ENCODE measurements at regions not wholly inside any gene's neighbourhood (a gene's known extent, or its start where the extent isn't known, plus 50 kb on each side); places are given as distances from the start of the nearest gene placed in this dataset.
"Not testable (repeated sequence)": the region's sequence is repeated elsewhere in the genome, so short reads cannot be mapped to it uniquely, and the experiment has no call there.

- H3K36me3 ChIP-seq (ENCODE audit: control insufficient read depth, insufficient read depth, low read length); H3K27me3 ChIP-seq (ENCODE audit: control insufficient read depth, insufficient read depth, low read length); H3K4me3 ChIP-seq (ENCODE audit: low read depth, low read length): not testable (repeated sequence)
- FAIRE-seq (peak; percentile 52), DNase-seq (ENCODE audit: low read depth) (peak; percentile 93)
Observed at GRCh38 chr5:176042020-176042658, 74.0 kb upstream of the THOC3 start.

- not testable (repeated sequence) for H3K4me3 ChIP-seq (ENCODE audit: low read depth, low read length); H3K27me3 ChIP-seq (ENCODE audit: control insufficient read depth, insufficient read depth, low read length); H3K36me3 ChIP-seq (ENCODE audit: control insufficient read depth, insufficient read depth, low read length); DNase-seq (ENCODE audit: low read depth)
- FAIRE-seq: peak; percentile 13
Observed at GRCh38 chr5:176043252-176043829, 75.2 kb upstream of the THOC3 start.

- DNase-seq (ENCODE audit: low read depth); H3K36me3 ChIP-seq (ENCODE audit: control insufficient read depth, insufficient read depth, low read length); H3K27me3 ChIP-seq (ENCODE audit: control insufficient read depth, insufficient read depth, low read length); H3K4me3 ChIP-seq (ENCODE audit: low read depth, low read length): not testable (repeated sequence)
- peak; percentile 95 for FAIRE-seq
Observed at GRCh38 chr5:176043986-176044385, 75.9 kb upstream of the THOC3 start.

DNA sequence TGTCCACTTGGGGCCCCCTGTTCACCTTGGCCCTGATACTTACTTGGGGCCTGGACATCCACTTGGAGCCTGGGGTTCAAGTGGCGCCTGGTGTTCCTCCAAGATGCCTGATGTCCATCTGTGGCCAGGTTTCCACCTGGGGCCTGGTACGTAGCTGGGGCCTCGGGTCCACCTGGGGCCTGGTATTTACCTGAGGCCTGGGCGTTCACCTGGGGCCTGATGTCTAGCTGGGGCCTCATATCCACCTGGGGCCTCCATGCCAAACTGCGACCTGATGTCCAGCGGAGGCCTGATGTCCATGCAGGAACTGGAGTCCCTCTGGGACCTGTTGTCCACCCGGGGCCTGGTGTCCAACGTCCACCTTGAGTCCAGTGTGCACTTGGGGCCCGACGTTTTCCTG is 76.3 kb upstream of the THOC3 start:
- not testable (repeated sequence) for DNase-seq (ENCODE audit: low read depth); FAIRE-seq; H3K4me3 ChIP-seq (ENCODE audit: low read depth, low read length); H3K27me3 ChIP-seq (ENCODE audit: control insufficient read depth, insufficient read depth, low read length); H3K36me3 ChIP-seq (ENCODE audit: control insufficient read depth, insufficient read depth, low read length)

DNA sequence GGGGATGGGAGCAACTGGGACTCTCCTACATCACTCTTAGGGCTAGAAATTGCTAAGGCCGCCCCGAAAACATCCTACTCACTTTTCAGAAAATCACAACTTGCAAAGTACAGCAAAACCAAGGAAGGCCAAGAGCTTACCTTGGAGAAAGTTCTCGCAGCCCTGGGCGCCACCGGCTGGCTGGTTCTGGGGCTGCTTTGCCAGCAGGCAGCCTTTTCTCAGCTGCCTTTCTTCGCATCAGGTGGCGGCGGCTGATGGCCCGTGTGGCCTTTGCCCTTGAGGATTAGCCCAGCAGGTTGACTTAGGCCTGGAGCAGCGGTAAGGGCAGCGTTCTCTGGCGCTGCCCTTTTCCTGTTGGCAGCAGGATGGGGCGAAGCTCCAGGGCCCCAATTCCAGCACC is 77.3 kb upstream of the THOC3 start:
- H3K27me3 ChIP-seq (ENCODE audit: control insufficient read depth, insufficient read depth, low read length); FAIRE-seq; H3K36me3 ChIP-seq (ENCODE audit: control insufficient read depth, insufficient read depth, low read length); DNase-seq (ENCODE audit: low read depth); H3K4me3 ChIP-seq (ENCODE audit: low read depth, low read length): not testable (repeated sequence)

- H3K36me3 ChIP-seq (ENCODE audit: control insufficient read depth, insufficient read depth, low read length); FAIRE-seq; DNase-seq (ENCODE audit: low read depth); H3K27me3 ChIP-seq (ENCODE audit: control insufficient read depth, insufficient read depth, low read length); H3K4me3 ChIP-seq (ENCODE audit: low read depth, low read length): not testable (repeated sequence)
Observed at GRCh38 chr5:176048671-176049070, 80.6 kb upstream of the THOC3 start.

DNA sequence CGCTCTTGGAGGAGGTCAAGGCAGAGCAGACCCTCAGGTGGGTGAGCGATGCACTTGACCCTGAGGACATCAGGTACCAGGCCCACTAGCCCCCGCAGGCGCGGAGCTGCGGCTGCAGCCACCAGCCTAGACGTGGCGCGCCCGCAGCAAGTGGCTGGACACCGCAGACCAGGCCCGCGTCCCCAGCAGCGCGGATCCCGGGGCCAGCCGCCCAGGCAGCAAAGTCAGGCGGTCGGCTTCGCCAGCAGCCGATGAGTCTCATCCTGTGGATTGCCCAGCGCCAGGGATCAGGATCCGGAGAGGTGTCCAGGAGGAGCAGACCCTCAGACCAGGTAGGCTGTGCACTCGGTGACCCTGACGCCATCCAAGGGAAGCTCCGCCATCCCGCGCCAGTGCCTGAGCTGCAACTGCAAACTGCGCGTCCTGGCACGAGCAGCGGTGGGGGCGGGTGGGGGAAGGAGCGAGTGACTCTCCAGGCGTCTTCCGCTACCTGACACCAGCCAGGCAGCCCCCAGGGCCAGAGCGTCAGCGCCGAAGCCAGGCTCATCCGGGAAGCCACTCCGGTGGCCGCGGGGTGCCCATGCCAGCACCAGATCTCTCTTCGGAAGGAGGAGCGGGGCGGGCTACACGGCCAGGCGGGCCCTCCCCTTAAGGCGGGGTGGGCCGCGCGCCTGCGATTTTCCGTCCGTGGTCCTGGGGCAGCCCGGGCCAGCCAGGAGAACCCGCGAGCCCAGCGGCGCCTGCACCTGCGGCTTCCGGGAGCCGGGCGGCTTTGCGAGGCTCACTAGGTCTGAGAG is 92.6 kb upstream of the THOC3 start:
- not testable (repeated sequence) for FAIRE-seq

DNA sequence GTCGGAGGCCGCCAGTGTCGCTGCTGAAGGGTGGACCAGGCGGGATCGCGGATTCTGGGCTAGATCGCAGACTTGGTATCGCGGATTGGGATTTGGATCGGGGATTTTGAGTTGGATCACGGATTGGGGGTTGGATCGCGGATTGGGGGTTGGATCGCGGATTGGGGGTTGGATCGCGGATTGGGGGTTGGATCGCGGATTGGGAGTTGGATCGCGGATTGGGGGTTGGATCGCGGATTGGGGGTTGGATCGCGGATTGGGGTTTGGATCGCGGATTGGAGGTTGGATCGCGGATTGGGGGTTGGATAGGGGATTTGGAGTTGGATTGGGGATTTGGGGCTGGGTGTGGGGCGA is 93.1 kb upstream of the THOC3 start:
- FAIRE-seq; H3K27me3 ChIP-seq (ENCODE audit: control insufficient read depth, insufficient read depth, low read length); DNase-seq (ENCODE audit: low read depth); H3K4me3 ChIP-seq (ENCODE audit: low read depth, low read length); H3K36me3 ChIP-seq (ENCODE audit: control insufficient read depth, insufficient read depth, low read length): not testable (repeated sequence)

More for the DNA sequence above, 92.6 kb upstream of the THOC3 start:
- H3K27me3 ChIP-seq (ENCODE audit: control insufficient read depth, insufficient read depth, low read length); H3K4me3 ChIP-seq (ENCODE audit: low read depth, low read length); H3K36me3 ChIP-seq (ENCODE audit: control insufficient read depth, insufficient read depth, low read length); DNase-seq (ENCODE audit: low read depth): not testable (repeated sequence)

- DNase-seq (ENCODE audit: low read depth); H3K36me3 ChIP-seq (ENCODE audit: control insufficient read depth, insufficient read depth, low read length); FAIRE-seq; H3K27me3 ChIP-seq (ENCODE audit: control insufficient read depth, insufficient read depth, low read length); H3K4me3 ChIP-seq (ENCODE audit: low read depth, low read length): not testable (repeated sequence)
Observed at GRCh38 chr5:176061660-176062059, 93.5 kb upstream of the THOC3 start.

- not testable (repeated sequence) for H3K36me3 ChIP-seq (ENCODE audit: control insufficient read depth, insufficient read depth, low read length); DNase-seq (ENCODE audit: low read depth); FAIRE-seq; H3K27me3 ChIP-seq (ENCODE audit: control insufficient read depth, insufficient read depth, low read length); H3K4me3 ChIP-seq (ENCODE audit: low read depth, low read length)
Observed at GRCh38 chr5:176066262-176066945, 98.3 kb upstream of the THOC3 start.

DNA sequence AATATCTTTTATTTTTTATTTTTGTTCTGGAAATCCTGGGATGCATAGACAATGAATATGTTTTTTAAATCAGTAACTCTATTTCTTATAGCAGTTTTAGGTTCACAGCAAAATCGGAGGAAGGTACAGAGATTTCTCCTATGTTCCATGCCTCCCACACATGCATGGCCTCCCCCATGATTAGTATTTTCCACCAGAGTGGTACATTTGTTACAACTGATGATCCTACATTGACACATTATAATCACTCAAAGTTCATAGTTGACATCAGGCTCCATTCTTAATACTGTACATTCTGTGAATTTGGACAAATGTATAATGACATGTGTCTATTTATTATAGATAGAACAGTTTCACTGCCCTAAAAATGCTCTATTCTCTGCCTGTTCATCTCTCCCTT is 99.0 kb upstream of the THOC3 start:
- H3K36me3 ChIP-seq (ENCODE audit: control insufficient read depth, insufficient read depth, low read length); H3K27me3 ChIP-seq (ENCODE audit: control insufficient read depth, insufficient read depth, low read length); DNase-seq (ENCODE audit: low read depth); H3K4me3 ChIP-seq (ENCODE audit: low read depth, low read length); FAIRE-seq: not testable (repeated sequence)

GRCh38 chr5:176067948-176068347 is 99.8 kb upstream of the THOC3 start:
- not testable (repeated sequence) for FAIRE-seq; H3K4me3 ChIP-seq (ENCODE audit: low read depth, low read length); H3K36me3 ChIP-seq (ENCODE audit: control insufficient read depth, insufficient read depth, low read length); H3K27me3 ChIP-seq (ENCODE audit: control insufficient read depth, insufficient read depth, low read length)
- peak; percentile 7 for DNase-seq (ENCODE audit: low read depth)

DNA sequence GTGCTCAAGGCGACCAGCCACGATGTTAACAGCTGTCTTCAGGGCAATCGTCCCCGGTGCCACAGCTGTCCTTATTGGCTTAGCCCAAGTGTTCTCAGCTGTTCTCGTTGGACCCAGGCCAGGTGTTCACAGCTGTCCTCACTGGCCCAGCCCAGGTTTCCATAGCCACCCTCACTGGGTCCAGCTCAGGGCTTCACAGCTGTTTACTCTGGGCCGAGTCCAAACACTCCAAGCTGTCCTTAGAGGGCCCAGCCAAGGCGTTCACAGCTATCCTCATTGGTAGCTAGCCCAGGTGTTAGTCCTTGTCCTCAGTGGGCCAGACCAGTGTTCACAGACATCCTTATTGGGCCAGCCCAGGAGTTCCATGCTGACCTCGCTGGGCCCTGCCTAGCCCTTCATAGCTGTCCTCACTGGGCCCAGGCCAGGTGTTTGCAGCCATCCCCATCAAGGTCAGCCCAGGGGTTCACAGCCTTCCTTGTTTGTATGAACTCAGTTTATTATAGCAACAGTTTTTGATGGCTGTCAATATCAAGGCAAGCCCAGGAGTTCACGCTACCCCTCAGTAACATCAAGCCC is 106.0 kb upstream of the THOC3 start:
- FAIRE-seq; H3K27me3 ChIP-seq (ENCODE audit: control insufficient read depth, insufficient read depth, low read length); DNase-seq (ENCODE audit: low read depth); H3K36me3 ChIP-seq (ENCODE audit: control insufficient read depth, insufficient read depth, low read length); H3K4me3 ChIP-seq (ENCODE audit: low read depth, low read length): not testable (repeated sequence)

DNA sequence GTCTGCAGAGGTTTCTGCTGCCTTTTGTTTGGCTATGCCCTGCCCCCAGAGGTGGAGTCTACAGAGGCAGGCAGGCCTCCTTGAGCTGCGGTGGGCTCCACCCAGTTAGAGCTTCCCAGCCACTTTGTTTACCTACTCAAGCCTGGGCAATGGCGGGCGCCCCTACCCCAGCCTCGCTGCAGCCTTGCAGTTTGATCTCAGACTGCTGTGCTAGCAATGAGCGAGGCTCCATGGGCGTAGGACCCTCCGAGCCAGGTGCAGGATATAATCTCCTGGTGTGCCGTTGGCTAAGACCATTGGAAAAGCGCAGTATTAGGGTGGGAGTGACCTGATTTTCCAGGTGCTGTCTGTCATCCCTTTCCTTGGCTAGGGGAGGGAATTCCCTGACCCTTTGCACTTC is 115.6 kb upstream of the THOC3 start:
- not testable (repeated sequence) for FAIRE-seq; H3K4me3 ChIP-seq (ENCODE audit: low read depth, low read length); H3K36me3 ChIP-seq (ENCODE audit: control insufficient read depth, insufficient read depth, low read length)

More for the DNA sequence above, 115.6 kb upstream of the THOC3 start:
- not testable (repeated sequence) for H3K27me3 ChIP-seq (ENCODE audit: control insufficient read depth, insufficient read depth, low read length); DNase-seq (ENCODE audit: low read depth)

All from bronchial epithelial cell (primary cell).